ENCODE measurements at regions not wholly inside any gene's neighbourhood (a gene's known extent, or its start where the extent isn't known, plus 50 kb on each side); places are given as distances from the start of the nearest gene placed in this dataset.

GRCh38 chr12:68559246-68559645 lies 51.5 kb upstream of the RAP1B start:
- DNase-seq (ENCODE audit: low spot score): no peak

- DNase-seq (ENCODE audit: low spot score): peak; percentile 27
Measured at GRCh38 chr12:68559984-68560850, 50.5 kb upstream of the RAP1B start.

- DNase-seq (ENCODE audit: low spot score): no peak
Measured at GRCh38 chr12:68560851-68561422, 49.8 kb upstream of the RAP1B start.

All from GM03348 (cell line).